A673 (cell line): ENCODE measurements at regions not wholly inside any gene's neighbourhood (a gene's known extent, or its start where the extent isn't known, plus 50 kb on each side); places are given as distances from the start of the nearest gene placed in this dataset.
A peak's percentile ranks its signal among the peaks of the same experiment; 100 is the strongest.

ENCODE experiments used
- BruUV-seq: library from RNA; stranded (reverse); fragments of 400-500 nt; replicated peaks from 2 replicates; lab custom pipeline; 2021; lab: Mats Ljungman, UMichigan
- CTCF ChIA-PET: fragments of 300-600 bp; sonication (Branson Sonifier 250); formaldehyde crosslinking; loops from one replicate; lab custom pipeline; 2022; ENCODE audit warnings: antibody characterized with exemption; lab: Charles Lee
- POLR2A ChIA-PET: fragments of 300-600 bp; sonication (Branson Sonifier 250); formaldehyde crosslinking; loops from one replicate; lab custom pipeline; 2022; ENCODE audit warnings: antibody characterized with exemption; ENCODE audit not compliant: low non-redundant PET; lab: Charles Lee
- DNase-seq: peaks from one replicate; pipeline ENCODE4 v3.0.0-alpha.2; 2015; ENCODE audit warnings: low spot score
- H3K27ac ChIP-seq: fragments of 200-600 bp; sonication (generic); 2 replicates; pipeline ENCODE4 v1.5.1; 2016; ENCODE audit warnings: mixed run types, low read depth, mild to moderate bottlenecking, mixed read lengths, antibody characterized with exemption, low read length; ENCODE audit not compliant: poor library complexity, severe bottlenecking
- H3K27me3 ChIP-seq: fragments of 200-600 bp; sonication (generic); replicated peaks from 2 replicates; pipeline ENCODE4 v1.6.1; 2017; ENCODE audit warnings: mixed run types, low read depth, mild to moderate bottlenecking, mixed read lengths, antibody characterized with exemption, low read length; ENCODE audit not compliant: insufficient read depth, poor library complexity
- H3K36me3 ChIP-seq: fragments of 200-600 bp; sonication (generic); 2 replicates; pipeline ENCODE4 v1.6.1; 2016; ENCODE audit warnings: mixed run types, mild to moderate bottlenecking, mixed read lengths, antibody characterized with exemption, low read length; ENCODE audit not compliant: insufficient read depth, poor library complexity, severe bottlenecking
- H3K4me1 ChIP-seq: fragments of 200-600 bp; sonication (generic); 2 replicates; pipeline ENCODE4 v1.6.1; 2017; ENCODE audit warnings: mixed run types, mild to moderate bottlenecking, mixed read lengths, antibody characterized with exemption, low read length; ENCODE audit not compliant: insufficient read depth, poor library complexity, severe bottlenecking
- H3K4me3 ChIP-seq: fragments of 200-600 bp; sonication (generic); 2 replicates; pipeline ENCODE4 v1.5.1; 2016; ENCODE audit warnings: low read depth, mixed run types, mild to moderate bottlenecking, mixed read lengths, low read length; ENCODE audit not compliant: poor library complexity, severe bottlenecking
- H3K9me3 ChIP-seq: fragments of 200-600 bp; sonication (generic); 2 replicates; pipeline ENCODE4 v1.6.1; 2016; ENCODE audit warnings: mixed run types, low read depth, mild to moderate bottlenecking, mixed read lengths, antibody characterized with exemption, low read length; ENCODE audit not compliant: poor library complexity, severe bottlenecking
- EZH2 ChIP-seq: fragments of 200-600 bp; sonication (generic); IDR thresholded peaks from 2 replicates; pipeline ENCODE4 v1.6.1; 2017; ENCODE audit warnings: borderline replicate concordance, low read depth, mild to moderate bottlenecking, mixed read lengths, antibody characterized with exemption, low read length; ENCODE audit not compliant: poor library complexity, severe bottlenecking
- intact Hi-C: fragments of 100-400 bp; cut with micrococcal nuclease; formaldehyde crosslinking; loops from one replicate; pipeline ENCODE4 v1.10.0; 2022; ENCODE audit not compliant: unreplicated experiment
- TF ChIP-seq, protein P1 (sequence below): fragments of 300-800, 200-600 bp; sonication (generic); conservative IDR thresholded peaks from 2 replicates; pipeline ENCODE4 v1.5.1; 2017; ENCODE audit warnings: low read depth, mild to moderate bottlenecking, antibody characterized with exemption, low read length, moderate library complexity, mixed read lengths

- Histone ChIP-seq H3K4me3 (peak overlapping the region; percentile 7), H3K27ac (no peak overlapping the region), H3K9me3 (no peaks in the 10 kb centered on the region), H3K36me3 (no peaks in the 10 kb centered on the region), H3K27me3 (no peaks in the 10 kb centered on the region), H3K4me1 (peaks cover 19% of the 10 kb centered on the region)
- no peak for TF ChIP-seq EZH2
- TF ChIP-seq, protein P1, sequence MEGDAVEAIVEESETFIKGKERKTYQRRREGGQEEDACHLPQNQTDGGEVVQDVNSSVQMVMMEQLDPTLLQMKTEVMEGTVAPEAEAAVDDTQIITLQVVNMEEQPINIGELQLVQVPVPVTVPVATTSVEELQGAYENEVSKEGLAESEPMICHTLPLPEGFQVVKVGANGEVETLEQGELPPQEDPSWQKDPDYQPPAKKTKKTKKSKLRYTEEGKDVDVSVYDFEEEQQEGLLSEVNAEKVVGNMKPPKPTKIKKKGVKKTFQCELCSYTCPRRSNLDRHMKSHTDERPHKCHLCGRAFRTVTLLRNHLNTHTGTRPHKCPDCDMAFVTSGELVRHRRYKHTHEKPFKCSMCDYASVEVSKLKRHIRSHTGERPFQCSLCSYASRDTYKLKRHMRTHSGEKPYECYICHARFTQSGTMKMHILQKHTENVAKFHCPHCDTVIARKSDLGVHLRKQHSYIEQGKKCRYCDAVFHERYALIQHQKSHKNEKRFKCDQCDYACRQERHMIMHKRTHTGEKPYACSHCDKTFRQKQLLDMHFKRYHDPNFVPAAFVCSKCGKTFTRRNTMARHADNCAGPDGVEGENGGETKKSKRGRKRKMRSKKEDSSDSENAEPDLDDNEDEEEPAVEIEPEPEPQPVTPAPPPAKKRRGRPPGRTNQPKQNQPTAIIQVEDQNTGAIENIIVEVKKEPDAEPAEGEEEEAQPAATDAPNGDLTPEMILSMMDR, result peak; percentile 30; the same call in 1 of the 2 replicates
- intact Hi-C loops, result loop anchor here (5.0 kb wide), 1 partner anchor 837 kb away; no protein-coding TSS in a partner anchor
- no TSS peak for BruUV-seq
- DNase-seq, result peak; percentile 94
- ChIA-PET CTCF (no interaction called here), POLR2A (no interaction called here)
Measured at GRCh38 chr20:11379257-11380011, 538.3 kb upstream of the BTBD3 start.

- TF ChIP-seq, protein P1, result no peak
- TF ChIP-seq EZH2, result no peak
- no peaks in the 10 kb centered on the region for H3K36me3 ChIP-seq
- peaks cover 16% of the 10 kb centered on the region for H3K4me1 ChIP-seq
- CTCF ChIA-PET, result no interaction called here
- H3K27ac ChIP-seq, result no peak overlapping the region
- BruUV-seq, result no TSS peak
- intact Hi-C loops, result no loop called here
- POLR2A ChIA-PET, result no interaction called here
- no peak for DNase-seq
- H3K4me3 ChIP-seq, result no peak overlapping the region
- no peaks in the 10 kb centered on the region for H3K9me3 ChIP-seq
- no peaks in the 10 kb centered on the region for H3K27me3 ChIP-seq
Measured at GRCh38 chr20:11380283-11380682, 537.4 kb upstream of the BTBD3 start.

GRCh38 chr20:11387189-11387754, 530.4 kb upstream of the BTBD3 start:
- intact Hi-C loops, result no loop called here
- CTCF ChIA-PET, result no interaction called here

More at GRCh38 chr20:11387189-11387754, 530.4 kb upstream of the BTBD3 start:
- Histone ChIP-seq H3K27ac (no peak overlapping the region), H3K9me3 (no peaks in the 10 kb centered on the region), H3K36me3 (no peaks in the 10 kb centered on the region), H3K27me3 (no peaks in the 10 kb centered on the region), H3K4me1 (no peaks in the 10 kb centered on the region), H3K4me3 (no peak overlapping the region)
- BruUV-seq, result no TSS peak
- DNase-seq, result no peak
- POLR2A ChIA-PET, result no interaction called here
- TF ChIP-seq EZH2, result no peak
- TF ChIP-seq, protein P1, result no peak
